Ovary (tissue), 3 donors: ENCODE measurements at regions not wholly inside any gene's neighbourhood (a gene's known extent, or its start where the extent isn't known, plus 50 kb on each side); places are given as distances from the start of the nearest gene placed in this dataset.

ENCODE experiments used
- EP300 ChIP-seq: sonication (generic); formaldehyde crosslinking; IDR thresholded peaks from one replicate; pipeline ENCODE4 v1.6.1; 2017; ENCODE audit warnings: antibody characterized with exemption
- POLR2A ChIP-seq: fragments of 450-650 bp; IDR thresholded peaks from one replicate; pipeline ENCODE4 v1.6.1; 2017; ENCODE audit warnings: antibody characterized with exemption, mild to moderate bottlenecking, moderate library complexity
- TF ChIP-seq, protein P1 (sequence below), 3 donors: fragments of 450-650 bp in 2 of 3; fragments of 200-600 bp in 1 of 3; IDR thresholded peaks; one replicate each; pipeline versions ENCODE4 v1.5.1 to v1.8.0; 2016 to 2022; ENCODE audit warnings: antibody characterized with exemption in 3 of 3, mild to moderate bottlenecking in 1 of 3
- donor health status: DM: no; HTN: no; CAD: no.

DNA sequence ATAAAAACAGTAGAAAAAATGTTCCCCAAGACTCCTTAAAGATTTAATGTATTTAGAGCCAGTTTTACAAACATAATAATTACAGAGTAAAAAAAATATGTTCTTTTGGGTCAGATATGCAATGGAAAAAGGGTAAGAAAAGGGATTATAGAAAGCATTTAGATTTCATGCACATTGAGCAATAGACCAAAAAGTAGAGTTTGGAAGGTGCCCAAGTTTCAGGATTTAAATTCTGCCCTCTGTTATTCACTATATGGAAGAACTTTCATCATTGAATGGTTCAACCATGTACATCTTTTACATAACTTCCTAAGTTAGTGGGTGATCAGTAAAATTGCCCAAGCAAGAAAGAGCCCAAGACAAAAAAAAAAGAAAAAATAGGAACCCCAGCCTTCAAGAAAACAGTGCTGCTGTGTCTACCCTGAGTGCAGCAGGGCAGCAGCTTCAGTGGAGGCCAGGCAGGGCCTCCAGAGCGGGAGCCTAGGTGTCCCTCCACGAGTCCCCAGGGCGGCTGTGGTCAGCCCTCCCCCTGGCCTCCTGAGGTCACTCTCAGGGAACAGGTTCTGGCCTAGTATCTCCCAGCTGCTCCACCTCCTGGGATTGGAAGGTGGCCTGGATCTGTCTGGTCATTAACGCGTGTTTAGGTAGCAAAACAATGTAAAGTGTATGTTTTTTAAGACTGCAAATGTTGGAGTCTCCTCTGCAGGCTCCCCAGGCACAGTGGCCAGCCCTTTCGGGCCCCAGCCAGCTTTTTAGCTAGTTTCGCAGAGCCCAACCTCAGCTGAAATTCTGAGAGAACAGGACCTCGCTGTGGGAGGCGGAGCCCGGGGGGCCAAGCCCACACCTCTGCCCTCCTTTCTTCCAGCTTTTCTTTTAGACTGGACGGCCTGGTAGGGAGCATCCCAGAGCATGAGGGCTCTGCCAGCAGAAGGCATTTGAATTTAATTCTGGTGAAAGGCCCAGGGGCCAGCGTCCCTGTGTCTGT lies 77.3 kb downstream of the TEX51 start:
- TF ChIP-seq POLR2A (no peak), EP300 (no peak)
- TF ChIP-seq, protein P1, sequence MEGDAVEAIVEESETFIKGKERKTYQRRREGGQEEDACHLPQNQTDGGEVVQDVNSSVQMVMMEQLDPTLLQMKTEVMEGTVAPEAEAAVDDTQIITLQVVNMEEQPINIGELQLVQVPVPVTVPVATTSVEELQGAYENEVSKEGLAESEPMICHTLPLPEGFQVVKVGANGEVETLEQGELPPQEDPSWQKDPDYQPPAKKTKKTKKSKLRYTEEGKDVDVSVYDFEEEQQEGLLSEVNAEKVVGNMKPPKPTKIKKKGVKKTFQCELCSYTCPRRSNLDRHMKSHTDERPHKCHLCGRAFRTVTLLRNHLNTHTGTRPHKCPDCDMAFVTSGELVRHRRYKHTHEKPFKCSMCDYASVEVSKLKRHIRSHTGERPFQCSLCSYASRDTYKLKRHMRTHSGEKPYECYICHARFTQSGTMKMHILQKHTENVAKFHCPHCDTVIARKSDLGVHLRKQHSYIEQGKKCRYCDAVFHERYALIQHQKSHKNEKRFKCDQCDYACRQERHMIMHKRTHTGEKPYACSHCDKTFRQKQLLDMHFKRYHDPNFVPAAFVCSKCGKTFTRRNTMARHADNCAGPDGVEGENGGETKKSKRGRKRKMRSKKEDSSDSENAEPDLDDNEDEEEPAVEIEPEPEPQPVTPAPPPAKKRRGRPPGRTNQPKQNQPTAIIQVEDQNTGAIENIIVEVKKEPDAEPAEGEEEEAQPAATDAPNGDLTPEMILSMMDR (IDR thresholded peaks at IDR 0.05) = no peak
